Heart right ventricle (tissue), 16 donors: ENCODE measurements at regions not wholly inside any gene's neighbourhood (a gene's known extent, or its start where the extent isn't known, plus 50 kb on each side); places are given as distances from the start of the nearest gene placed in this dataset.
A peak's percentile ranks its signal among the peaks of the same experiment; 100 is the strongest.

Source experiments
- ATAC-seq, 8 donors: fragments of 200-7000 bp; cut with Tn5 transposase; one replicate each; pipeline ENCODE4 v1.9.1; 2020; ENCODE audit warnings: mild to moderate bottlenecking in 8 of 8, moderate library complexity in 8 of 8, moderate number of reproducible peaks in 1 of 8
- DNase-seq, 2 donors: peaks; one replicate each; pipeline ENCODE4 v3.0.0-alpha.2; 2020
- H3K27ac ChIP-seq, 10 donors: fragments of 200-600 bp; sonication (generic) in 2 of 10; one replicate each; pipeline versions ENCODE4 v1.5.0 to v1.8.0; 2020 to 2022; ENCODE audit warnings: mild to moderate bottlenecking in 3 of 10
- H3K27me3 ChIP-seq, 7 donors: fragments of 200-600 bp; one replicate each; pipeline ENCODE4 v1.8.0; 2021 to 2022; ENCODE audit warnings: mild to moderate bottlenecking in 2 of 7
- H3K36me3 ChIP-seq, 9 donors: fragments of 200-600 bp; sonication (generic) in 1 of 9; one replicate each; pipeline versions ENCODE4 v1.5.0 to v1.8.0; 2020 to 2022; ENCODE audit warnings: mild to moderate bottlenecking in 2 of 9
- H3K4me1 ChIP-seq, 9 donors: fragments of 200-600 bp; sonication (generic) in 1 of 9; one replicate each; pipeline versions ENCODE4 v1.5.0 to v1.8.0; 2020 to 2022; ENCODE audit warnings: mild to moderate bottlenecking in 4 of 9
- H3K4me3 ChIP-seq, 10 donors: fragments of 200-600 bp; sonication (generic) in 2 of 10; one replicate each; pipeline versions ENCODE4 v1.5.0 to v1.8.0; 2020 to 2022; ENCODE audit warnings: mild to moderate bottlenecking in 7 of 10, moderate library complexity in 2 of 10
- H3K9me3 ChIP-seq, 11 donors: fragments of 200-600 bp in 10 of 11; sonication (generic) in 2 of 11; one replicate each; pipeline versions ENCODE4 v1.5.0 to v1.8.0; 2013 to 2022; ENCODE audit warnings: mild to moderate bottlenecking in 2 of 11, control low read depth in 1 of 11, moderate library complexity in 1 of 11
- WGBS, 2 donors: extraction: QIAGEN DNeasy Blood & Tissue Kit; methylation state at CpG; one replicate each; pipeline ENCODE4 v1.1.7; 2013; ENCODE audit warnings: inconsistent platforms in 1 of 2; 5-methylcytosine and 5-hydroxymethylcytosine counted together
- intact Hi-C, 10 donors: fragments of 100-400 bp; cut with DNase I; formaldehyde crosslinking; loops; one replicate each; pipeline versions ENCODE4 v1.11.1 to v1.14.2; 2022
- TF ChIP-seq, protein P1 (sequence below), 9 donors: fragments of 200-600 bp; sonication (generic) in 2 of 9; IDR thresholded peaks; one replicate each; pipeline versions ENCODE4 v1.5.0 to v1.8.0; 2021 to 2022; ENCODE audit warnings: antibody characterized with exemption in 9 of 9, mild to moderate bottlenecking in 5 of 9, moderate library complexity in 1 of 9
- donor health status: Arrhythmogenic right ventricular cardiomyopathy.
- donor health status: ischemic (EF 13 %, LVEDD 7.1; RV severe dilation, severe dysfunction).
- donor health status: healthy with polysubstance abuse.
- donor health status: DM: no; HTN: yes; CAD: no.
- donor health status: DM: no; HTN: no; CAD: no.
- donor health status: ischemic (EF 25% LVEDD 6.9; RV normal size, moderate dysfunction).
- donor health status: ischemic (EF 25% LVEDD 5.7; RV mildly dilated, moderate dysfunction).
- donor health status: healthy.
- donor health status: DM: yes; HTN: yes; CAD: no.
- donor health status: Ischemic cardiomyopathy.
- donor health status: ischemic (EF 35%, LVEDD 5.7; RV mildly dilated, moderate dysfunction).
- donor health status: nonischemic (EF 11% LVEDD 7.7; RV severe dilation, severe dysfunction).
- donor health status: DM: yes; HTN: yes; CAD: no.
- donor health status: PGD.
- donor health status: ischemic (EF 29% LVEDD 5.4; RV normal size, mild dysfunction).
- donor health status: nonischemic (EF 23%, LVEDD 6.1; RV moderate dilation, normal function).

- no peak for DNase-seq
- peaks cover 0 to 65% (median 14%) of the 10 kb centered on the region in 9 donors for H3K4me1 ChIP-seq
- no peaks in the 10 kb centered on the region for H3K9me3 ChIP-seq
- no peaks in the 10 kb centered on the region for H3K27me3 ChIP-seq
- TF ChIP-seq, protein P1, sequence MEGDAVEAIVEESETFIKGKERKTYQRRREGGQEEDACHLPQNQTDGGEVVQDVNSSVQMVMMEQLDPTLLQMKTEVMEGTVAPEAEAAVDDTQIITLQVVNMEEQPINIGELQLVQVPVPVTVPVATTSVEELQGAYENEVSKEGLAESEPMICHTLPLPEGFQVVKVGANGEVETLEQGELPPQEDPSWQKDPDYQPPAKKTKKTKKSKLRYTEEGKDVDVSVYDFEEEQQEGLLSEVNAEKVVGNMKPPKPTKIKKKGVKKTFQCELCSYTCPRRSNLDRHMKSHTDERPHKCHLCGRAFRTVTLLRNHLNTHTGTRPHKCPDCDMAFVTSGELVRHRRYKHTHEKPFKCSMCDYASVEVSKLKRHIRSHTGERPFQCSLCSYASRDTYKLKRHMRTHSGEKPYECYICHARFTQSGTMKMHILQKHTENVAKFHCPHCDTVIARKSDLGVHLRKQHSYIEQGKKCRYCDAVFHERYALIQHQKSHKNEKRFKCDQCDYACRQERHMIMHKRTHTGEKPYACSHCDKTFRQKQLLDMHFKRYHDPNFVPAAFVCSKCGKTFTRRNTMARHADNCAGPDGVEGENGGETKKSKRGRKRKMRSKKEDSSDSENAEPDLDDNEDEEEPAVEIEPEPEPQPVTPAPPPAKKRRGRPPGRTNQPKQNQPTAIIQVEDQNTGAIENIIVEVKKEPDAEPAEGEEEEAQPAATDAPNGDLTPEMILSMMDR (IDR thresholded peaks at IDR 0.05): no peak
- H3K36me3 ChIP-seq: no peaks in the 10 kb centered on the region
- no peak overlapping the region for H3K27ac ChIP-seq
- WGBS, 2 donors: 82 to 89% methylated on average over 18 of the region's 18 CpGs
- intact Hi-C loops: no loop called here
- H3K4me3 ChIP-seq: no peak overlapping the region
- no peak for ATAC-seq
Measured at GRCh38 chr6:6803180-6803977, 214.9 kb downstream of the LY86 start.

DNA sequence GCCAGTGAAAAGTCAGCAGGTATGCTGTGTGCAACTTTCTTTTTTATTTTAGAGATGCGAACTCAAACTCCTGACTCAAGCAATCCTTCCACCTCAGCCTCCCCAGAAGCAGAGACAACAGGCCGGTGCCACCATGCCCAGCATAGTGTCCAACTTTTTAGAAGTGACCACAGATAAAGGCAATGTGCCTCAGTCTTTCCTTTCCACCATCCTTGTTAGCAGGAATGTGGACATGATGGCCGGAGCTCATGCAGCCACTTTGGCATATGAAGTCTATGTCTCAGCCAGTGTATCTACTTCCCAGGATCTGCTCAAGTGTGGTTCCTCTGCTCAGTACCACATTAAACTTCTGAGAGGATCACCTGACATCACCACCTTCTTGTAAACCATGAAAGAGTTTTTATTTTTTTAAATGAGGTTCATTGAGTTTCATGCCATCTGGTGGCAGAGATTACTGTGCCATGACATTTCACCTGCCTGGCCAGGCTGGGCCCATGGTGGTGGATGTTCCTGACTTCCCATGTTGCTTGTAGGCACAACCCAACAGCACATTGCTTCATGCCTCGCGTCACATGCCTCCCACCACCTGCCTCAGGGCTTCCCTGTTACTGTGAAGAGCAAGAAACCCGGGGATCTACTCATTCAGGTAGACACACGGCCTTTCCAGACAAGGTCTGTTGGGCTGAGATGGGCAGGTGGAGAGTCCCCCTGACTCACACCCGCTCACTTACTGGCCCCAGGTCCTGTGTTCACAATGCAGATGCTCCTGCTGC lies 216.5 kb downstream of the LY86 start:
- intact Hi-C loops: loop anchor here in 2 of 10 donors (5.0 kb wide), 2 partner anchors 43 to 48 kb away; no protein-coding TSS in a partner anchor
- no peak overlapping the region for H3K27ac ChIP-seq
- WGBS, 2 donors: 96 to 97% methylated on average over 8 of the region's 8 CpGs

DNA sequence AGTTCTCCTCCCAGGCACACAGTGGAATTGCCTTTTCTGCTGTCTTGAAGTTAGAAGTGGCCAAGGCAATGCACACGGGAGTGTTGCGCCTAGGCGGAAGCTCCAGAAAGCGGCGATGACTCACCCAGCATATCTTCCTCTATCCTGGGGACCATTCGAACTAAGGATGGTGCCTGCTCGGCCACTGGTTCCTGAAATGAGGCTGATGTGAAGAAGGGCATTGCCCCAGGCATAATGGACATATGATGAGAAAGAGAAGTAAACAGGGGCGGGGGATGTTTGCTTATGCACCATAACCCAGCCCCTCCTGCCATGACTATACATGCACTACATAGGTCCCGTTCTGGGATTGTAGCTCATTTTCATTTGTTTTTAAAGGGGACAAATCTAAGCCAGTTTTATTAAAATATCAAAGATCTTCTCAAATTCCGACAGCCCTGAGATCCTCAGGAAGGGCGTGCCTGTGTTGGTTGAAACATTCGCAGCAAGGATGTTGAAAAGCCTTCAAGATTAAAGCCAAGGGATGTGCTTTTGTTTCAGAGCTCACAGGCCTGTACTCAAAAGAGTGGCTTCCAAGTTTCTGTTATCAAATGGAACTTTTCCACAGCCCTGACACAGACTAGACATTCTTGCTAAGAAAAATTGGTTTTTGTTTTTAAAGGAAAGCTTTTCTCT lies 218.5 kb downstream of the LY86 start:
- intact Hi-C loops: loop anchor here in 2 of 10 donors (5.0 kb wide), 2 partner anchors 45 to 50 kb away; no protein-coding TSS in a partner anchor
- peak in 7 of 8 donors; percentile 48 to 78 (median 65) for ATAC-seq
- 61 to 65% methylated on average over 12 of the region's 12 CpGs for whole genome bisulfite sequencing, 2 donors
- peak; percentile 31 to 62 for DNase-seq
- Histone ChIP-seq H3K4me1 (peaks cover 0 to 49% (median 26%) of the 10 kb centered on the region in 9 donors), H3K36me3 (no peaks in the 10 kb centered on the region), H3K27ac (peak overlapping the region; percentile 20 to 85 (median 70)), H3K27me3 (no peaks in the 10 kb centered on the region), H3K4me3 (no peak overlapping the region), H3K9me3 (no peaks in the 10 kb centered on the region)
- TF ChIP-seq, protein P1 (IDR thresholded peaks at IDR 0.05): no peak

More for the DNA sequence above, 216.5 kb downstream of the LY86 start:
- DNase-seq (no peak), ATAC-seq (no peak)
- H3K4me1 ChIP-seq: peaks cover 0 to 48% (median 14%) of the 10 kb centered on the region in 9 donors
- no peaks in the 10 kb centered on the region for H3K36me3 ChIP-seq
- H3K4me3 ChIP-seq: no peak overlapping the region
- TF ChIP-seq, protein P1 (IDR thresholded peaks at IDR 0.05): no peak
- H3K27me3 ChIP-seq: no peaks in the 10 kb centered on the region
- no peaks in the 10 kb centered on the region for H3K9me3 ChIP-seq

DNA sequence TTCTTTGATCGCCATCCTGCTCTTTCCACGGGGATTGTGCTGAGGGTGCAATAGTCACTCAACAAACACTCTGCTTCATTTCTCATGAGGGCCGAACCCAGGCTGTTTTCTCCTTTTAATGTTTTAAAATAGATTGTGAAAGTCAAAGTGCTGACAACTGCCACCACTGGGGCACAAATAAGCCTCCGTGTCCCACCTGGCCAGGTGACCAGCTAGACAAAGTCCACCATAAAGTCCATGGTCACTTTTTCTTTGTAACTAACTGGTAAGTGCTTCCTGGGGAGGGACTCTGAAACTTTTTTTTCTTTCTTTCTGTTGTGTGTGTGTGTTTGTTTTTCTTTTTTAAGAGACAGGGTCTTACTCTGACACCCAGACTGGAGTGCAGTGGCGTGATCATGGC lies 219.8 kb downstream of the LY86 start:
- WGBS, 2 donors: 88 to 94% methylated on average over 5 of the region's 5 CpGs
- no peaks in the 10 kb centered on the region for H3K27me3 ChIP-seq
- ATAC-seq: no peak
- DNase-seq: no peak
- no peak overlapping the region for H3K4me3 ChIP-seq
- peaks cover 0 to 50% (median 28%) of the 10 kb centered on the region in 9 donors for H3K4me1 ChIP-seq
- intact Hi-C loops: loop anchor here in 2 of 10 donors (5.0 kb wide), 2 partner anchors 46 to 51 kb away; no protein-coding TSS in a partner anchor
- TF ChIP-seq, protein P1 (IDR thresholded peaks at IDR 0.05): no peak
- no peaks in the 10 kb centered on the region for H3K9me3 ChIP-seq
- peak overlapping the region in 3 of 10 donors; percentile 65 to 85 (median 82) for H3K27ac ChIP-seq
- H3K36me3 ChIP-seq: no peaks in the 10 kb centered on the region
